ENCODE measurements at regions not wholly inside any gene's neighbourhood (a gene's known extent, or its start where the extent isn't known, plus 50 kb on each side); places are given as distances from the start of the nearest gene placed in this dataset.

DNA sequence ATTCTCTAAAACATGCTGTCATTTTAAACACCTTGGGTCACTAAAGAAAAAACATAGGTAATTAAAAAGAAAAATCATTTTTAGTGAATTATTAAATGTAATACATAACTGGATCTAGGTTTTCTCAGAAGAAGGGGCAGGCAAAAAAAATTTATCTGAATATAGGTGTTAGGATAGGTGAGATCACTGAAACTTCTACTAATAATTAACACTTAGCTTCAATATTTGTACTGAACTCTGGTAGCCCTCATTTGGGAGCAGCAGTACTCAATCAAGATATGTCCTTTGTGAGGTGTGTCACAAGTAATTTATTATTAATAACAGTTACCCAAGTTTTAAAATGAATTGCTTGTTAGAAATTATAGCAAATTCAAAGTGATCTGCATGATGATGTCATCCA, 103.6 kb downstream of the ATP23 start:
- H3K9me3 Mint-ChIP-seq = peaks cover 26% of the 10 kb centered on the region
- H3K36me3 Mint-ChIP-seq (ENCODE audit: low read depth) = no peaks in the 10 kb centered on the region
- no peak for DNase-seq
- H3K27me3 Mint-ChIP-seq = peaks cover 6% of the 10 kb centered on the region
- ATAC-seq = no peak
- no peaks in the 10 kb centered on the region for H3K4me1 Mint-ChIP-seq
- no peak overlapping the region for H3K4me3 Mint-ChIP-seq
- no peak overlapping the region for H3K27ac Mint-ChIP-seq

DNA sequence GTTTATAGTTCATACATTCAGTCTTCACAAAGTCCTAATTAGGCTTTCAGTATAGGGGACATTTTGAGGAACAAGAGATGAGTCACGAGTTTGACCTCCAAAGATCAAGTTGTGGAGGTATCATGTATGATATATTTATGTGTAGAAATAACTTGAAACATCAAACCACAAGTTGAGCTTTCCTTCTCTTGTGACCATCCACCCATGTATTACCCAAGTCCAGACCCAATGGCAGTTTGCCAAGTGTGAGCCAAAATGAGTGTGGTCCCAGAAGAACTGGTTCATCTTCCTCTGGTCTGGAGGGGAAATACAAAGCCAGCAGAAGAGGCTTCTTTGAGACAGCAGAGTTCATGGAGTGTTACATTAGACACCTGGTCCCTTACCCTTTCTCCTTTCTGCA, 104.9 kb downstream of the ATP23 start:
- Mint-ChIP-seq H3K4me3 (no peak overlapping the region), H3K27ac (no peak overlapping the region), H3K9me3 (peaks cover 17% of the 10 kb centered on the region), H3K36me3 (ENCODE audit: low read depth) (no peaks in the 10 kb centered on the region), H3K4me1 (no peaks in the 10 kb centered on the region), H3K27me3 (peaks cover 10% of the 10 kb centered on the region)
- no peak for DNase-seq
- no peak for ATAC-seq

DNA sequence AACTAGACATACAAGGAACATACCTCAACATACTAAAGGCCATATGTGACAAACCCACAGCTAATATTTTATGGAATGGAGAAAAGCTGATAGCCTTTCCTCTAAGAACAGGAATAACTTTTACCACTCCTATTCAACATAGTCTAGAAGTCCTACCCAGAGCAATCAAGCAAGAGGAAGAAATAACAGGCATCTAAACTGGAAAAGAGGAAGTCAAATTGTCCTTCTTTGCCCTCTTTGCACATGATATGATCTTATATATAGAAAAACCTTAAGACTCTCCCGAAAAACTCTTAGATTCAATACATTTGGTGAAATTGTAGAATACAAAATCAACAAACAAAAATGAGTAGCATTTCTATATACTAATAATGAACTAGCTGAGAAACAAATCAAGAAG, 110.0 kb downstream of the ATP23 start:
- no peak overlapping the region for H3K4me3 Mint-ChIP-seq
- no peak for ATAC-seq
- H3K27me3 Mint-ChIP-seq = peaks cover 6% of the 10 kb centered on the region
- no peak overlapping the region for H3K27ac Mint-ChIP-seq
- no peak for DNase-seq
- H3K36me3 Mint-ChIP-seq (ENCODE audit: low read depth) = no peaks in the 10 kb centered on the region
- H3K4me1 Mint-ChIP-seq = no peaks in the 10 kb centered on the region
- H3K9me3 Mint-ChIP-seq = peaks cover 18% of the 10 kb centered on the region

DNA sequence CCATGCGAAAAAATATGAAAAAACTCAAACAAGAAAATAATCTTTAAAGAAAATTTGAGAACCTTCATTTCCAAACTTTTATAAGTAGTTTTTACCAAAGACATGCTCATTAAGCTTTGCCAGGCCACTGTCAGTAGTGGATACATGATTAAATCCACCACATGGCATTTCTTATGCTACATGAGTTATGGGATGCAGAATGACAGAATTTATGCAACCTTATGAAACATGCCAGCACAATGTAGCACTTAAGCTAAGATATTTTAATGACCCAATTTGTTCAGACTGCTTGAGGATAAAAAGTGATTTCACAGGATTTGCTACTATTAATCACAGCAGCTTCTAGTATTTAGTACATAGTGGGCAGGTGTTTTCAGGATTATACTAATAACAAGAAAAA, 123.3 kb downstream of the ATP23 start:
- no peak for ATAC-seq
- H3K4me1 Mint-ChIP-seq = no peaks in the 10 kb centered on the region
- no peaks in the 10 kb centered on the region for H3K36me3 Mint-ChIP-seq (ENCODE audit: low read depth)
- no peak overlapping the region for H3K4me3 Mint-ChIP-seq
- peaks cover 4% of the 10 kb centered on the region for H3K9me3 Mint-ChIP-seq
- H3K27me3 Mint-ChIP-seq = peaks cover 4% of the 10 kb centered on the region
- no peak overlapping the region for H3K27ac Mint-ChIP-seq
- DNase-seq = no peak

DNA sequence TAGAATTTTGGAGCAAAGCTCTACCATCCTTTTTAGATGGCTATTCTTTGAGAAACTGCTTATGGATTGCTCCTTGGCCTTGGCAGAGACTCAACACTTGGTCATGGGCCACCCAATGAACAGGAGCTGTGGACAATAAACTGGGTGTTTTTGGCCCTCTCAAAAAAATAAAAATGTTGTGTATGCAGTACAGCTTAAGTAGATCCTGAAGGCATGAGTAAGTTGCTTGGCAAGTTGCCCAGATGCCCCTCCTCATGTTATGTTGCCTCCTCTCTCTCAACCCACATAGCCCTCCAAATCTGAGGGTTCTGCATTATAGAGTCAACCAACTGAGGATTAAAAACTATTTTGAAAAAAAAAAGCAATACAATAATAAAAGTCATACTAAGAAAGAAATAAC, 124.9 kb downstream of the ATP23 start:
- ATAC-seq = no peak
- Mint-ChIP-seq H3K27ac (no peak overlapping the region), H3K27me3 (no peaks in the 10 kb centered on the region), H3K9me3 (peaks cover 4% of the 10 kb centered on the region), H3K36me3 (ENCODE audit: low read depth) (no peaks in the 10 kb centered on the region), H3K4me1 (no peaks in the 10 kb centered on the region), H3K4me3 (no peak overlapping the region)
- DNase-seq = no peak

DNA sequence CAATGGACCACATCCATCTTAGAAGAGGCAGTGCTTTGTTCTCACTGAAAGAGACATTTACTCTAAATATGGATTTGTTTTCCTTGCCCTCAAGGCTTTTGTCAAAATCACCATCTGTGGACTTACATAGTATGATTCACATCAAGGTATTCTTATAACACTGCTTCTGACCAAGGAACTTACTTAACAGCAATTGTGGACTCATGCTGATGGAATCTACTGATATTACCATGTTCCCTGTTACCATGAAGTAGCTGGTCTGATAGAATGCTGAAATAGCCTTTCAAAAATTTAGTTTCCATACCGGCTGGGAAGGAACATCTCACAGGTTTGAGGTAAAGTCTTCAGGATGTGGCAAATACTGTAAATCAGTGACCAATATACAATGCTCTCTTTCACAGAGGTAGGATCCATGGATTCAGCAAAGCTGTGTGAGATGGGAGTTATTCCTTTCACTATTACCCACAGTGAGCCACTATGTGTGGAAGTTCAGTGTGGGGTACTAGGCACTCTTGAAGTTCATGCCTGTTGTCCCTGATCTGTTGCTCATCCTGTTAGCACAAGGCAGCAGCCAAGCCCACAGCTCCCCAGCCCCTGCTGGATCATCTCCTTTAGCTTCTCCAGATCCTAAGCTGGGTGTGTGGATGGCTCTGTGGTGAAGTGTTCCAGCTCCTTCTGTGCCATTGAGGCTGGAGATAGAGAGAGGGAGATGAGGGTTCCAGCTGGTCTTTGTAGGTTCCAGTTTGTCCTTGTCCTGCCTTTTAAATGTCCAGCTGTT, 126.4 kb downstream of the ATP23 start:
- H3K36me3 Mint-ChIP-seq (ENCODE audit: low read depth) = no peaks in the 10 kb centered on the region
- H3K27ac Mint-ChIP-seq = no peak overlapping the region
- H3K27me3 Mint-ChIP-seq = no peaks in the 10 kb centered on the region
- H3K4me1 Mint-ChIP-seq = no peaks in the 10 kb centered on the region
- no peaks in the 10 kb centered on the region for H3K9me3 Mint-ChIP-seq
- peak; percentile 20 for ATAC-seq
- H3K4me3 Mint-ChIP-seq = no peak overlapping the region
- no peak for DNase-seq

DNA sequence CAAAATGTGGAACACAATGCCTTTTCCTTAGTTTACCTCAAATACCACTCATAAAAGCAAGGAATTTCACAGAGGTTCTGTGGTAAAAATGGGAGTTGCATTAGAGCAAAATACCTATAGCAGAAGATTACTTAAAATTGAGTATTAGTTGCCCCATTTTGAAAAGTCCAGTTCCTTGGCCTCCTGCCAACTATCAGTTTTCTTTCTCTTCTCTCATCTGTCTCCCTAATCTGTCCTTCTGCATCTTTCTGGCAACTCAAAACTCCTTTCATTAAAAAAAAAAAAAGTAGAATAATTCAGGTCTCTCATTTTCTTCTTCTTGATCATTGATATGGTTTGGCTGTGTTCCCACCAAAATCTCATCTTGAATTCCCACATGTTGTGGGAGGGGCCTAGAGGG, 127.3 kb downstream of the ATP23 start:
- Mint-ChIP-seq H3K9me3 (no peaks in the 10 kb centered on the region), H3K4me3 (no peak overlapping the region), H3K27ac (no peak overlapping the region), H3K4me1 (no peaks in the 10 kb centered on the region), H3K27me3 (no peaks in the 10 kb centered on the region), H3K36me3 (ENCODE audit: low read depth) (no peaks in the 10 kb centered on the region)
- ATAC-seq (no peak), DNase-seq (no peak)

DNA sequence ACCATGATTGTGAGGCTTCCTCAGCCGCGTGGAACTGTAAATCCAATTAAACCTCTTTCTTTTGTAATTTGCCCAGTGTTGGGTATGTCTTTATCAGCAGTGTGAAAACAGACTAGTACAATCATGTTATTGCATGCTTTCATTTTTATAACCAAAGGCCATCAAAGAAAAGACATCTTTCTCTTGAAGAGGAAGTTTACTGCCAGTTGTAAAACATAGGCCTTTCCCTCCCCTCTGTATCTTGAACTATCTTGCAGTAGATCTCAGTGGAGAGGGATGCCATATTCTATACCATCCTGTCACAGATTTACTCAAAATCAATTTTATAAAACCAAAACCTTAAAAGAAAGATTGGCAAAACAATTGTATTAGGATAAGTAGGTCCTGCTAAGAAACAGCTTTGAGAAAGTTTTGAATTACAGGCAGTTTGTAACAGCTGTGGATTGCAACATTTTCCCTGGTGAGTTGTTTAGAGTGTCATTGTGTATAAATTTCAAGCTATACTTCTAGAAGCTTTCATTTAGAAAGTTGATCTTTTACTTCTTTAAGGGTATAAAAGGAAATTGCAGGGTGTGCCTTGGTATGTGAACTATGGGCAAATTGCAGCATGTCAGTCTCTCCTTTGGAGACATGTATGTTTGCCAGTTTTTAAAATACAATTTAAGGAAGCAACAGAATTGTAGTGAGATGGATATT, 128.0 kb downstream of the ATP23 start:
- DNase-seq (no peak), ATAC-seq (no peak)
- H3K27me3 Mint-ChIP-seq = no peaks in the 10 kb centered on the region
- H3K36me3 Mint-ChIP-seq (ENCODE audit: low read depth) = no peaks in the 10 kb centered on the region
- no peak overlapping the region for H3K4me3 Mint-ChIP-seq
- H3K4me1 Mint-ChIP-seq = no peaks in the 10 kb centered on the region
- peaks cover 3% of the 10 kb centered on the region for H3K9me3 Mint-ChIP-seq
- no peak overlapping the region for H3K27ac Mint-ChIP-seq

DNA sequence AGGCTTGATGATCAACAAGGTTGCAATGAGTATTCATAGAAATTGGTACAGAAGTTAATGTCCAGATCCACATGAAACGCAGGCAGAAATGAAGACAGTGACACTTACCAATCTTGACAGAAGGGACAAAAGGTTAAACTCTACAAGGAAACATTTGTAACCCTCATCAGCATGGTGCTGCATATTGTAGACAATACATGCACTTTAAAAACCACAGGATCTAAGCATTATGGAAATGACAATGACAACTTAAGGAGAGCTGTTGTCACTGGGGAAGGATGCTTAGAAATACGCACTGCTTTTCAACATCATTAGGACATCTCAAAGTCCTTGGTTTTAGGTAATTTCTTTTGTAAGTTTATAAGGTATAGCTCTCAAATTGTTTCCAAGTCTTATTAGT, 130.6 kb downstream of the ATP23 start:
- DNase-seq (no peak), ATAC-seq (no peak)
- Mint-ChIP-seq H3K27ac (no peak overlapping the region), H3K4me3 (no peak overlapping the region), H3K27me3 (no peaks in the 10 kb centered on the region), H3K9me3 (peaks cover 4% of the 10 kb centered on the region), H3K36me3 (ENCODE audit: low read depth) (no peaks in the 10 kb centered on the region), H3K4me1 (no peaks in the 10 kb centered on the region)

DNA sequence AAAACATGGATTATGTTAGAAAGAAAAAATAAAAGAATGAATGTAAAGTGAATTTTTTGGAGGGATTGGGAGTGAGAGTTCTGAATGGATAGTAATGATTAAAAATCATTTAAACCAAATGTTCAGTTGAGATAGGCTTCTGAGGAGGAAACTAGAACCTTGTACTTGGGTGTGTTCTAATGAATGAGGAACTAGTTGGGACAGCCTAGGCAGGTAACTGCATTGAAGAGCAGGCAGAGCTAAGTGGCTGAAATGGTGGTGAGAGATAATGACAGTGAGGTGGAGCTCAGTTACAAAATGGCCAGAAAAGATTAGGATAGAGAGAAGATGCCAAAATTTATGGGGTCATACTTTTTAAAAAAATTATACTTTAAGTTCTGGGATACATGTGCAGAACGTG, 132.9 kb downstream of the ATP23 start:
- H3K27ac Mint-ChIP-seq = no peak overlapping the region
- H3K9me3 Mint-ChIP-seq = peaks cover 4% of the 10 kb centered on the region
- no peaks in the 10 kb centered on the region for H3K4me1 Mint-ChIP-seq
- ATAC-seq = no peak
- no peak for DNase-seq
- H3K4me3 Mint-ChIP-seq = no peak overlapping the region
- no peaks in the 10 kb centered on the region for H3K36me3 Mint-ChIP-seq (ENCODE audit: low read depth)
- H3K27me3 Mint-ChIP-seq = peaks cover 5% of the 10 kb centered on the region

DNA sequence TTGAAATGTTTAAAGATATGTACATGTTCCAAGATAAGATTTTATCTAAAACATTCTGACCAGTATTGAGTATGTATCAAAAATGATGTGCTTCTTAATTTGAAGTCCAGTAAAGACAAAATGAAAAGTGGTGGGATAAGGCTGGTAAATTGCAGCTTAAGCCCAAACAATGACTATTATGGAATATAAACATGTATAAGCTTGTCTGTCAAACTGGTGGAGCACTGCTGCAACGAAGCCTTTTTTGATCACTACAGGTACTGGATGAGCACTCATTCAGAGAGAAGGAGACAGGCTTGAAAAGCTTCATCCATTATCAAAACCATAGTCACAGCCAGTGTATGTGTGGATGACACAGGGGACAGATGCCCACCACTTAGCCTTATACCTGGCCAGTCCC, 138.4 kb downstream of the ATP23 start:
- Mint-ChIP-seq H3K27ac (no peak overlapping the region), H3K4me3 (no peak overlapping the region), H3K36me3 (ENCODE audit: low read depth) (no peaks in the 10 kb centered on the region), H3K9me3 (no peaks in the 10 kb centered on the region), H3K4me1 (no peaks in the 10 kb centered on the region), H3K27me3 (peaks cover 6% of the 10 kb centered on the region)
- no peak for ATAC-seq
- no peak for DNase-seq

DNA sequence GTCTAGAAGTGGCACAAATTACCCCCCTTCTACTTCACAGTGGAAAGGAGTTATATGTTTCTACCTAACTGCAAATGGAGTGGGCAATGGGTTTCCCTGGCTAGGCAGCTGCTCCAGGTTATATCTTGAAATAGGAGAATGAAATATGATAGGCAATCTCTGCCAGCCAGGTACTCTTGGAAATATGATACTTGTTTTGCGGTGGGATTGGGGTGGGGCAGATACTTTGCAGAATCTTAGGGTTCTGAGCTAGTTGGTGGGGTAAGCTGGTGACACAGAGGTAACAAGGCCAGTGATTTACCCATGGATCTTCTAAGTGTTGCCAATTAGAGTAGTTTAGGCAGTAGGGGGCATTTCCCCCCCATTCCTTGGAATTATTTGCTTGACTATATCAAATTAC, 140.1 kb downstream of the ATP23 start:
- Mint-ChIP-seq H3K4me1 (no peaks in the 10 kb centered on the region), H3K36me3 (ENCODE audit: low read depth) (no peaks in the 10 kb centered on the region), H3K9me3 (no peaks in the 10 kb centered on the region), H3K27me3 (peaks cover 6% of the 10 kb centered on the region), H3K4me3 (no peak overlapping the region), H3K27ac (no peak overlapping the region)
- ATAC-seq (no peak), DNase-seq (no peak)

DNA sequence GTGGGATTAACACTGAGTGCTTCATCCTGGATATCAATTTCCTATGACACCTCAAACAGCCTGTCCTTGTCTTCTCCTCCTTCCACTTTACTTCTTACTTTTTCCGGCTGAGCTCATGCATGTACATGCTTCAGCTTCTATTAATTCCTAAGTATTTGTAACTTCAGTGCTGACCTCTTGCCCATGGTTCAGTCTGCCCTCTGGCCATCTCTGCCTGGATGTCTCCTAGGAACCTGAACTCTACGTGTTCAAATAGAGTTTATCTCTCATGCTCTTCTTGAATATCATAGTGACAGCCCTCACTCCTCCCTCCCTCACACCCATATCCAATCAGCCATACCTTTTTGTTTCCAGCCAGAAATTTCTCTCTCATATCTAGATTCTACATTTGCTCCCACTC, 141.6 kb downstream of the ATP23 start:
- ATAC-seq = no peak

DNA sequence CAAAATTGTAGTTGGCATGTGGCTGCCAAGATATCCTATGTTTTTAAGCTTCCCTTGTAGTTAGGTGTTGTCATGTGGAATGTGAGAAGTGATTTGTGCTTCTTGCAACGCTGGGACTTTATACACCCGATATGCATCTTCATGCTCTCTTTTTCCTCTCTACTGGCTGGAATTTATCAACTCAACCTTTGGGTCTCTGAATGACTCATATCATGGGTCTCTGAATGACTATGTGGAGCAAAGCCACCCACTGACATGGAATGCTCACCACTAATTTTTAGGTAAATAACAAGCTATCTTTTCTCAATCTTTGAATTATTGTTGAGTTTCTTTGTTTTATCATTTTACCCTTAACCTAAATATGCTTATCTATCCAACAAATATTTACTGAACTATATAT, 144.6 kb downstream of the ATP23 start:
- H3K27me3 Mint-ChIP-seq = no peaks in the 10 kb centered on the region

More for the DNA sequence above, 141.6 kb downstream of the ATP23 start:
- no peaks in the 10 kb centered on the region for H3K36me3 Mint-ChIP-seq (ENCODE audit: low read depth)
- no peak for DNase-seq
- H3K27me3 Mint-ChIP-seq = peaks cover 6% of the 10 kb centered on the region
- no peaks in the 10 kb centered on the region for H3K9me3 Mint-ChIP-seq
- no peak overlapping the region for H3K4me3 Mint-ChIP-seq
- no peaks in the 10 kb centered on the region for H3K4me1 Mint-ChIP-seq
- H3K27ac Mint-ChIP-seq = no peak overlapping the region

DNA sequence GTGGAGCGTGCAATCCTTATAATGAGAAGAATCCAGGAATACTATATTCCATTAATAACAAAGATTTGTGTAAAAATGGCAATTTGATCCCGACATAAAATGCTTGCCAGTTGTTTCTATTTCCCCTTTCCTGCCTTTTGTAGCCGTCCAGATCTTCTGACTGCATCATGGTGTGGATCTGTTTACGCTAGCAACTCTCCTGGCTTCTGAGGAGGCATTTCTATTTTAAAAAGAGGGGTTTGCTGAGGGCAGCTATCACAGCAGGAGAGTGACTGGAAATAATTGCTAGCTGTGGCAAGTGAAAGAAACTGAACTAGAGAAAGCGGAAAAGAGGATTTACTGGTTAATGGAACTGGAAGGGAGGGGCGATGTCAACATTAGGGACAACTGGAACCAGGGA, 145.6 kb downstream of the ATP23 start:
- H3K4me3 Mint-ChIP-seq = no peak overlapping the region
- no peaks in the 10 kb centered on the region for H3K36me3 Mint-ChIP-seq (ENCODE audit: low read depth)
- no peak for ATAC-seq

More for the DNA sequence above, 144.6 kb downstream of the ATP23 start:
- Mint-ChIP-seq H3K36me3 (ENCODE audit: low read depth) (no peaks in the 10 kb centered on the region), H3K4me3 (no peak overlapping the region), H3K27ac (no peak overlapping the region), H3K4me1 (no peaks in the 10 kb centered on the region), H3K9me3 (no peaks in the 10 kb centered on the region)
- ATAC-seq (no peak), DNase-seq (no peak)

More for the DNA sequence above, 145.6 kb downstream of the ATP23 start:
- DNase-seq = no peak
- no peaks in the 10 kb centered on the region for H3K27me3 Mint-ChIP-seq
- H3K9me3 Mint-ChIP-seq = no peaks in the 10 kb centered on the region
- no peaks in the 10 kb centered on the region for H3K4me1 Mint-ChIP-seq
- no peak overlapping the region for H3K27ac Mint-ChIP-seq

Data from activated naive CD8-positive, alpha-beta T cell treated with anti-CD3 and anti-CD28 coated beads, Interleukin-2, amount 50 U/mL, for 24 hours (primary cell).